HEK293 (cell line): ENCODE measurements at regions not wholly inside any gene's neighbourhood (a gene's known extent, or its start where the extent isn't known, plus 50 kb on each side); places are given as distances from the start of the nearest gene placed in this dataset.

Source experiments
- CTCF ChIA-PET: fragments of 350-600 bp; formaldehyde crosslinking; extraction: SDS; loops from one replicate; lab custom pipeline; 2021; ENCODE audit warnings: antibody characterized with exemption; lab: Yijun Ruan, JAX
- POLR2A ChIA-PET: fragments of 300-600 bp; formaldehyde crosslinking; extraction: SDS; loops from one replicate; lab custom pipeline; 2020; ENCODE audit warnings: antibody characterized with exemption, inconsistent platforms; lab: Yijun Ruan, JAX
- H3K27ac ChIP-seq: fragments of 200-500 bp; sonication (Bioruptor generic); 2 replicates; pipeline ENCODE4 v1.5.1; 2014; ENCODE audit warnings: low read depth, low read length, control low read depth, inconsistent platforms; ENCODE audit errors: extremely low read depth
- H3K36me3 ChIP-seq, 2 experiments: fragments of 200-500 bp in 1 of 2; sonication (Bioruptor generic) in 1 of 2; 1 replicate in 1 of 2; 2 replicates in 1 of 2; pipeline ENCODE4 v1.5.1; 2014 to 2017; ENCODE audit warnings: inconsistent platforms in 2 of 2, low read length in 2 of 2; ENCODE audit not compliant: control insufficient read depth in 2 of 2, insufficient read depth in 1 of 2
- H3K4me1 ChIP-seq: fragments of 200-500 bp; sonication (Bioruptor generic); 2 replicates; pipeline ENCODE4 v1.5.1; 2014; ENCODE audit warnings: mild to moderate bottlenecking, low read length, inconsistent platforms; ENCODE audit not compliant: control insufficient read depth, insufficient read depth
- H3K4me3 ChIP-seq: 2 replicates; pipeline ENCODE4 v1.5.1; 2011; ENCODE audit warnings: low read depth, mild to moderate bottlenecking, control low read depth, low read length, moderate library complexity
- H3K9me3 ChIP-seq: fragments of 200-500 bp; sonication (Bioruptor generic); 2 replicates; pipeline ENCODE4 v1.5.1; 2014; ENCODE audit warnings: low read depth, low read length, inconsistent platforms; ENCODE audit not compliant: control insufficient read depth, insufficient read depth
- SETDB1 ChIP-seq: IDR thresholded peaks from one replicate; pipeline ENCODE4 v1.6.1; 2017; ENCODE audit warnings: mild to moderate bottlenecking, low read length, moderate library complexity, mixed read lengths; ENCODE audit not compliant: insufficient read length
- SP7 ChIP-seq: fragments of 450-650 bp; formaldehyde crosslinking; IDR thresholded peaks from 2 replicates; pipeline ENCODE4 v1.5.1; 2016; ENCODE audit warnings: missing biosample characterization, missing genetic modification characterization
- WT1 ChIP-seq: fragments of 450-650 bp; formaldehyde crosslinking; IDR thresholded peaks from 2 replicates; pipeline ENCODE4 v1.5.1; 2016; ENCODE audit warnings: missing biosample characterization, missing genetic modification characterization
- ZBTB26 ChIP-seq: fragments of 450-650 bp; formaldehyde crosslinking; optimal IDR thresholded peaks from 2 replicates; pipeline ENCODE3; 2016; ENCODE audit warnings: missing biosample characterization, mild to moderate bottlenecking, missing genetic modification characterization
- ZEB2 ChIP-seq: fragments of 450-650 bp; formaldehyde crosslinking; IDR thresholded peaks from 2 replicates; pipeline ENCODE4 v1.5.1; 2016; ENCODE audit warnings: missing biosample characterization, missing genetic modification characterization
- ZNF121 ChIP-seq: fragments of 450-650 bp; formaldehyde crosslinking; IDR thresholded peaks from 2 replicates; pipeline ENCODE4 v1.5.1; 2016; ENCODE audit warnings: missing biosample characterization, missing genetic modification characterization
- ZNF146 ChIP-seq: fragments of 450-650 bp; formaldehyde crosslinking; IDR thresholded peaks from 2 replicates; pipeline ENCODE4 v1.5.1; 2016; ENCODE audit warnings: missing biosample characterization, missing genetic modification characterization
- ZNF202 ChIP-seq: fragments of 450-650 bp; formaldehyde crosslinking; IDR thresholded peaks from 2 replicates; pipeline ENCODE4 v1.5.1; 2016; ENCODE audit warnings: missing biosample characterization, missing genetic modification characterization, borderline replicate concordance
- ZNF248 ChIP-seq: fragments of 450-650 bp; formaldehyde crosslinking; IDR thresholded peaks from 2 replicates; pipeline ENCODE4 v1.5.1; 2017; ENCODE audit warnings: missing biosample characterization, missing genetic modification characterization
- ZNF473 ChIP-seq: fragments of 450-650 bp; formaldehyde crosslinking; IDR thresholded peaks from 2 replicates; pipeline ENCODE4 v1.5.1; 2017; ENCODE audit warnings: missing biosample characterization, missing genetic modification characterization
- ZNF596 ChIP-seq: fragments of 450-650 bp; IDR thresholded peaks from 2 replicates; pipeline ENCODE4 v1.5.0; 2018; ENCODE audit warnings: missing biosample characterization, mild to moderate bottlenecking, missing genetic modification characterization, moderate library complexity
- ZNF639 ChIP-seq: fragments of 450-650 bp; formaldehyde crosslinking; IDR thresholded peaks from 2 replicates; pipeline ENCODE4 v1.5.1; 2016; ENCODE audit warnings: missing biosample characterization, missing genetic modification characterization
- ZNF677 ChIP-seq: fragments of 450-650 bp; IDR thresholded peaks from 2 replicates; pipeline ENCODE4 v1.5.0; 2018; ENCODE audit warnings: missing biosample characterization, mild to moderate bottlenecking, missing genetic modification characterization, moderate library complexity
- ZNF843 ChIP-seq: fragments of 450-650 bp; formaldehyde crosslinking; IDR thresholded peaks from 2 replicates; pipeline ENCODE4 v1.5.1; 2016; ENCODE audit warnings: missing biosample characterization, missing genetic modification characterization
- ZXDB ChIP-seq: fragments of 450-650 bp; formaldehyde crosslinking; IDR thresholded peaks from 2 replicates; pipeline ENCODE4 v1.5.1; 2016; ENCODE audit warnings: missing biosample characterization, missing genetic modification characterization
- TF ChIP-seq, protein P1 (sequence below): fragments of 450-650 bp; formaldehyde crosslinking; IDR thresholded peaks from 2 replicates; pipeline ENCODE4 v1.5.1; 2017; ENCODE audit warnings: missing biosample characterization, missing genetic modification characterization
- TF ChIP-seq, protein P2 (sequence below): fragments of 450-650 bp; formaldehyde crosslinking; IDR thresholded peaks from 2 replicates; pipeline ENCODE4 v1.5.1; 2016; ENCODE audit warnings: missing biosample characterization, missing genetic modification characterization, borderline replicate concordance

DNA sequence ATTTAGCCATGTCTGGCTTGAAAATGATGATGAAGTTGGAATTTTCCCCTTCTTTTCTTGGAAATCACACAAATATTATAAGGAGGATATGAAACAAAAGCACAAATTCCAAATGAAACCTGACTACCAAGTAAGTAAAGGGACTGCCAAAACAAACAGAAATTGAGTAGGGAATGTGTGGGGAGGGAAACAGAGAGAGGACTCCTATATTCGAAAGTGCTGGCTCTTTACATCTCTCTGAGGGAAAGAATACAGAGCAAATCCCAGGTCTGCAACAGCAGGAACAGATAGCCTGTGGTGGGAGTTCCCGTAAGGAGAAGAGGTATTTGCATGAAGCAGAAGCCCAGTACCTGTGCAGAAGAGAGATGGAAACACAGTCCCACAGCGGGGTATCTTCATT, 583.7 kb downstream of the EPM2A start:
- H3K27ac ChIP-seq, result no peak overlapping the region
- no peaks in the 10 kb centered on the region for H3K36me3 ChIP-seq
- peaks cover 8% of the 10 kb centered on the region for H3K4me1 ChIP-seq
- no peaks in the 10 kb centered on the region for H3K9me3 ChIP-seq
- H3K4me3 ChIP-seq, result no peak overlapping the region
- ChIA-PET CTCF (no interaction called here), POLR2A (no interaction called here)
- TF ChIP-seq ZNF677 (tag by site-specific recombination) (no peak), WT1 (0 out of 2 replicates have a peak, but pooled peaks have one; percentile 13)

DNA sequence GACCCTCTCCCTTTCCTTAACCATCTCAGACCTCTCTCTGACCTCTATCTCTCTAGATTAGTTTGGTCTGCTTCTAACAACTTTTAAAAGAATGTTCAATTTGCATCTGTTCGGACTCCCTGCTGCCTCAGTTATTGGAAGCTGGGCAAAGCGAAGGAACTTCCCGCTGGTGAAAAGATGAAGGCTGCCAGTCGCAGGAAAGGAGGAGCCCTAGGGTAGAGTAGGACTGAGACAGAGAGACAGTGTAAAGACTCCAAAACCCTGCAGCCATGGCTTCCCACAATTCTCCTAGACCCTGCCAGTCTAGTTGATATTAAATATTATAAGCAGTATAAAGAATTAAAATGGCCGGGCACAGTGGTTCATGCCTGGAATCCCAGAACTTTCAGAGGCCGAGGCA, 581.8 kb downstream of the EPM2A start:
- H3K36me3 ChIP-seq, result no peaks in the 10 kb centered on the region
- peaks cover 5% of the 10 kb centered on the region; the same call in 1 of the 2 replicates for H3K4me1 ChIP-seq
- H3K27ac ChIP-seq, result no peak overlapping the region
- POLR2A ChIA-PET, result no interaction called here
- CTCF ChIA-PET, result no interaction called here
- no peaks in the 10 kb centered on the region for H3K9me3 ChIP-seq
- TF ChIP-seq ZNF843 (tag by site-specific recombination), result no peak
- no peak for TF ChIP-seq SP7 (tag by site-specific recombination)
- no peak for TF ChIP-seq ZNF121 (tag by site-specific recombination)
- TF ChIP-seq, protein P1, sequence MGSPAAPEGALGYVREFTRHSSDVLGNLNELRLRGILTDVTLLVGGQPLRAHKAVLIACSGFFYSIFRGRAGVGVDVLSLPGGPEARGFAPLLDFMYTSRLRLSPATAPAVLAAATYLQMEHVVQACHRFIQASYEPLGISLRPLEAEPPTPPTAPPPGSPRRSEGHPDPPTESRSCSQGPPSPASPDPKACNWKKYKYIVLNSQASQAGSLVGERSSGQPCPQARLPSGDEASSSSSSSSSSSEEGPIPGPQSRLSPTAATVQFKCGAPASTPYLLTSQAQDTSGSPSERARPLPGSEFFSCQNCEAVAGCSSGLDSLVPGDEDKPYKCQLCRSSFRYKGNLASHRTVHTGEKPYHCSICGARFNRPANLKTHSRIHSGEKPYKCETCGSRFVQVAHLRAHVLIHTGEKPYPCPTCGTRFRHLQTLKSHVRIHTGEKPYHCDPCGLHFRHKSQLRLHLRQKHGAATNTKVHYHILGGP (tag by site-specific recombination), result no peak
- TF ChIP-seq, protein P2, sequence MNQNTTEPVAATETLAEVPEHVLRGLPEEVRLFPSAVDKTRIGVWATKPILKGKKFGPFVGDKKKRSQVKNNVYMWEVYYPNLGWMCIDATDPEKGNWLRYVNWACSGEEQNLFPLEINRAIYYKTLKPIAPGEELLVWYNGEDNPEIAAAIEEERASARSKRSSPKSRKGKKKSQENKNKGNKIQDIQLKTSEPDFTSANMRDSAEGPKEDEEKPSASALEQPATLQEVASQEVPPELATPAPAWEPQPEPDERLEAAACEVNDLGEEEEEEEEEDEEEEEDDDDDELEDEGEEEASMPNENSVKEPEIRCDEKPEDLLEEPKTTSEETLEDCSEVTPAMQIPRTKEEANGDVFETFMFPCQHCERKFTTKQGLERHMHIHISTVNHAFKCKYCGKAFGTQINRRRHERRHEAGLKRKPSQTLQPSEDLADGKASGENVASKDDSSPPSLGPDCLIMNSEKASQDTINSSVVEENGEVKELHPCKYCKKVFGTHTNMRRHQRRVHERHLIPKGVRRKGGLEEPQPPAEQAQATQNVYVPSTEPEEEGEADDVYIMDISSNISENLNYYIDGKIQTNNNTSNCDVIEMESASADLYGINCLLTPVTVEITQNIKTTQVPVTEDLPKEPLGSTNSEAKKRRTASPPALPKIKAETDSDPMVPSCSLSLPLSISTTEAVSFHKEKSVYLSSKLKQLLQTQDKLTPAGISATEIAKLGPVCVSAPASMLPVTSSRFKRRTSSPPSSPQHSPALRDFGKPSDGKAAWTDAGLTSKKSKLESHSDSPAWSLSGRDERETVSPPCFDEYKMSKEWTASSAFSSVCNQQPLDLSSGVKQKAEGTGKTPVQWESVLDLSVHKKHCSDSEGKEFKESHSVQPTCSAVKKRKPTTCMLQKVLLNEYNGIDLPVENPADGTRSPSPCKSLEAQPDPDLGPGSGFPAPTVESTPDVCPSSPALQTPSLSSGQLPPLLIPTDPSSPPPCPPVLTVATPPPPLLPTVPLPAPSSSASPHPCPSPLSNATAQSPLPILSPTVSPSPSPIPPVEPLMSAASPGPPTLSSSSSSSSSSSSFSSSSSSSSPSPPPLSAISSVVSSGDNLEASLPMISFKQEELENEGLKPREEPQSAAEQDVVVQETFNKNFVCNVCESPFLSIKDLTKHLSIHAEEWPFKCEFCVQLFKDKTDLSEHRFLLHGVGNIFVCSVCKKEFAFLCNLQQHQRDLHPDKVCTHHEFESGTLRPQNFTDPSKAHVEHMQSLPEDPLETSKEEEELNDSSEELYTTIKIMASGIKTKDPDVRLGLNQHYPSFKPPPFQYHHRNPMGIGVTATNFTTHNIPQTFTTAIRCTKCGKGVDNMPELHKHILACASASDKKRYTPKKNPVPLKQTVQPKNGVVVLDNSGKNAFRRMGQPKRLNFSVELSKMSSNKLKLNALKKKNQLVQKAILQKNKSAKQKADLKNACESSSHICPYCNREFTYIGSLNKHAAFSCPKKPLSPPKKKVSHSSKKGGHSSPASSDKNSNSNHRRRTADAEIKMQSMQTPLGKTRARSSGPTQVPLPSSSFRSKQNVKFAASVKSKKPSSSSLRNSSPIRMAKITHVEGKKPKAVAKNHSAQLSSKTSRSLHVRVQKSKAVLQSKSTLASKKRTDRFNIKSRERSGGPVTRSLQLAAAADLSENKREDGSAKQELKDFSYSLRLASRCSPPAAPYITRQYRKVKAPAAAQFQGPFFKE (tag by site-specific recombination), result no peak
- TF ChIP-seq ZNF248, result no peak
- TF ChIP-seq ZBTB26 (tag by site-specific recombination), result no peak
- no peak for TF ChIP-seq ZNF596
- TF ChIP-seq ZNF639 (tag by site-specific recombination), result no peak
- no peak for TF ChIP-seq ZXDB (tag by site-specific recombination)
- TF ChIP-seq ZNF202 (tag by site-specific recombination), result no peak
- TF ChIP-seq ZNF146 (tag by site-specific recombination), result no peak
- TF ChIP-seq ZEB2 (tag by site-specific recombination), result no peak
- TF ChIP-seq ZNF473 (tag by site-specific recombination), result no peak
- TF ChIP-seq SETDB1, result no peak
- H3K4me3 ChIP-seq, result no peak overlapping the region
